GM21619 (cell line): ENCODE measurements at regions not wholly inside any gene's neighbourhood (a gene's known extent, or its start where the extent isn't known, plus 50 kb on each side); places are given as distances from the start of the nearest gene placed in this dataset.
"Not testable (repeated sequence)": the region's sequence is repeated elsewhere in the genome, so short reads cannot be mapped to it uniquely, and the experiment has no call there.

Experiments
- ATAC-seq: cut with Tn5 transposase; IDR thresholded peaks from one replicate; pipeline ENCODE4 v1.9.1; 2021; ENCODE audit not compliant: unreplicated experiment

GRCh38 chr7:20083781-20084180 is 133.4 kb downstream of the MACC1 start:
- peak; percentile 76 for ATAC-seq

GRCh38 chr7:20079080-20079479 is 138.1 kb downstream of the MACC1 start:
- ATAC-seq, result no peak

- ATAC-seq, result no peak
Measured at GRCh38 chr7:20076835-20077234, 140.3 kb downstream of the MACC1 start.

- no peak for ATAC-seq
Measured at GRCh38 chr7:20075992-20076820, 141.0 kb downstream of the MACC1 start.

- no peak for ATAC-seq
Measured at GRCh38 chr7:20075440-20075839, 141.7 kb downstream of the MACC1 start.

- ATAC-seq, result not testable (repeated sequence)
Measured at GRCh38 chr7:20068004-20068403, 149.2 kb downstream of the MACC1 start.

GRCh38 chr7:20064974-20065862 is 152.0 kb downstream of the MACC1 start:
- peak; percentile 99 for ATAC-seq

- ATAC-seq, result no peak
Measured at GRCh38 chr7:20064181-20064970, 152.8 kb downstream of the MACC1 start.

GRCh38 chr7:20063644-20064043 is 153.5 kb downstream of the MACC1 start:
- no peak for ATAC-seq

GRCh38 chr7:20062932-20063331 is 154.3 kb downstream of the MACC1 start:
- ATAC-seq, result no peak

GRCh38 chr7:20053334-20054104 is 163.7 kb downstream of the MACC1 start:
- no peak for ATAC-seq

- ATAC-seq, result no peak
Measured at GRCh38 chr7:20050241-20050966, 166.8 kb downstream of the MACC1 start.

- no peak for ATAC-seq
Measured at GRCh38 chr7:20038676-20039075, 178.5 kb downstream of the MACC1 start.

GRCh38 chr7:20035279-20035875 is 181.8 kb downstream of the MACC1 start:
- no peak for ATAC-seq

GRCh38 chr7:20033621-20034400 is 183.4 kb downstream of the MACC1 start:
- ATAC-seq, result no peak

GRCh38 chr7:20032741-20033140 is 184.4 kb downstream of the MACC1 start:
- ATAC-seq, result no peak

- ATAC-seq, result peak; percentile 48
Measured at GRCh38 chr7:20030915-20031362, 186.2 kb downstream of the MACC1 start.

- ATAC-seq, result peak; percentile 74
Measured at GRCh38 chr7:20030417-20030816, 186.8 kb downstream of the MACC1 start.
